Mammary epithelial cell (primary cell): ENCODE measurements at regions not wholly inside any gene's neighbourhood (a gene's known extent, or its start where the extent isn't known, plus 50 kb on each side); places are given as distances from the start of the nearest gene placed in this dataset.

Experiments used
- CTCF ChIP-seq, 2 donors: IDR thresholded peaks in 1 of 2; conservative IDR thresholded peaks in 1 of 2; 2 replicates each; pipeline ENCODE4 v1.5.1; 2011 to 2012; ENCODE audit warnings: inconsistent platforms in 2 of 2, low read length in 2 of 2, mild to moderate bottlenecking in 2 of 2, control low read depth in 1 of 2, low read depth in 1 of 2; ENCODE audit not compliant: insufficient read depth in 1 of 2; ENCODE audit errors: extremely low read depth in 1 of 2
- EZH2 ChIP-seq: IDR thresholded peaks from 2 replicates; pipeline ENCODE4 v1.6.1; 2012; ENCODE audit warnings: low read length, inconsistent platforms, borderline replicate concordance

- TF ChIP-seq EZH2 (no peak), CTCF (conservative IDR thresholded peaks at IDR 0.05 in 1 of 2, IDR thresholded peaks at IDR 0.05 in 1 of 2; ENCODE audit: extremely low read depth in 1 of 2, insufficient read depth in 1 of 2, low read depth in 1 of 2, low read length in 2 of 2) (no peak)
These were observed 96.2 kb downstream of the FASLG start for GRCh38 chr1:172755099-172755498.
